ENCODE measurements at regions not wholly inside any gene's neighbourhood (a gene's known extent, or its start where the extent isn't known, plus 50 kb on each side); places are given as distances from the start of the nearest gene placed in this dataset.

GRCh38 chr18:40243607-40244006 lies 1711.4 kb upstream of the PIK3C3 start:
- POLR2A ChIA-PET (ENCODE audit: low non-redundant PET): no interaction called here
- CTCF ChIA-PET: interaction anchor here (0.5 kb wide), 1 partner anchor 399 kb away, joined by 3 read pairs; no protein-coding TSS in a partner anchor
- H3K27ac ChIP-seq: no peak overlapping the region
- no peak for DNase-seq (ENCODE audit: low spot score)
- no peak for TF ChIP-seq CTCF (conservative IDR thresholded peaks at IDR 0.05; ENCODE audit: low read depth)

- DNase-seq (ENCODE audit: low spot score): no peak
- ChIA-PET POLR2A (ENCODE audit: low non-redundant PET) (no interaction called here), CTCF (interaction anchor here (0.5 kb wide), 1 partner anchor 235 kb away, joined by 3 read pairs; no protein-coding TSS in a partner anchor)
- TF ChIP-seq CTCF (conservative IDR thresholded peaks at IDR 0.05; ENCODE audit: low read depth): no peak
- no peak overlapping the region for H3K27ac ChIP-seq
Measured at GRCh38 chr18:40235836-40236235, 1719.2 kb upstream of the PIK3C3 start.

GRCh38 chr18:40235323-40235722 lies 1719.7 kb upstream of the PIK3C3 start:
- TF ChIP-seq CTCF (conservative IDR thresholded peaks at IDR 0.05; ENCODE audit: low read depth): no peak
- no peak overlapping the region for H3K27ac ChIP-seq
- ChIA-PET CTCF (interaction anchor here (0.5 to 0.6 kb wide), 2 partner anchors 234 to 502 kb away, joined by 3 read pairs; no protein-coding TSS in a partner anchor), POLR2A (ENCODE audit: low non-redundant PET) (no interaction called here)
- no peak for DNase-seq (ENCODE audit: low spot score)

- CTCF ChIA-PET: no interaction called here
Measured at GRCh38 chr18:40233931-40234616, 1721.0 kb upstream of the PIK3C3 start.

GRCh38 chr18:40222776-40223175 lies 1732.3 kb upstream of the PIK3C3 start:
- H3K27ac ChIP-seq: no peak overlapping the region
- CTCF ChIA-PET: no interaction called here
- TF ChIP-seq CTCF (conservative IDR thresholded peaks at IDR 0.05; ENCODE audit: low read depth): no peak
- DNase-seq (ENCODE audit: low spot score): no peak
- POLR2A ChIA-PET (ENCODE audit: low non-redundant PET): no interaction called here

More at GRCh38 chr18:40233931-40234616, 1721.0 kb upstream of the PIK3C3 start:
- no peak overlapping the region for H3K27ac ChIP-seq
- no peak for TF ChIP-seq CTCF (conservative IDR thresholded peaks at IDR 0.05; ENCODE audit: low read depth)
- no peak for DNase-seq (ENCODE audit: low spot score)
- POLR2A ChIA-PET (ENCODE audit: low non-redundant PET): no interaction called here

GRCh38 chr18:40216856-40217255 lies 1738.2 kb upstream of the PIK3C3 start:
- CTCF ChIA-PET: no interaction called here
- TF ChIP-seq CTCF (conservative IDR thresholded peaks at IDR 0.05; ENCODE audit: low read depth): no peak
- POLR2A ChIA-PET (ENCODE audit: low non-redundant PET): no interaction called here
- no peak overlapping the region for H3K27ac ChIP-seq
- no peak for DNase-seq (ENCODE audit: low spot score)

All from RWPE1 (cell line).